ENCODE measurements at regions not wholly inside any gene's neighbourhood (a gene's known extent, or its start where the extent isn't known, plus 50 kb on each side); places are given as distances from the start of the nearest gene placed in this dataset.

- Histone ChIP-seq H3K4me1 (ENCODE audit: control insufficient read depth, insufficient read depth, low read length) (peaks cover 3% of the 10 kb centered on the region), H3K9ac (ENCODE audit: low read depth, low read length) (no peak overlapping the region), H3K9me3 (replicated peaks; ENCODE audit: low read length) (no peaks in the 10 kb centered on the region), H3K4me2 (ENCODE audit: low read length) (no peak overlapping the region), H3K27me3 (ENCODE audit: control insufficient read depth, insufficient read depth, low read length) (no peaks in the 10 kb centered on the region), H3K4me3 (ENCODE audit: low read length) (no peak overlapping the region), H3K36me3 (ENCODE audit: insufficient read depth, low read length) (no peaks in the 10 kb centered on the region)
These were observed 266.5 kb downstream of the ELAVL2 start for GRCh38 chr9:23559522-23559921.

DNA sequence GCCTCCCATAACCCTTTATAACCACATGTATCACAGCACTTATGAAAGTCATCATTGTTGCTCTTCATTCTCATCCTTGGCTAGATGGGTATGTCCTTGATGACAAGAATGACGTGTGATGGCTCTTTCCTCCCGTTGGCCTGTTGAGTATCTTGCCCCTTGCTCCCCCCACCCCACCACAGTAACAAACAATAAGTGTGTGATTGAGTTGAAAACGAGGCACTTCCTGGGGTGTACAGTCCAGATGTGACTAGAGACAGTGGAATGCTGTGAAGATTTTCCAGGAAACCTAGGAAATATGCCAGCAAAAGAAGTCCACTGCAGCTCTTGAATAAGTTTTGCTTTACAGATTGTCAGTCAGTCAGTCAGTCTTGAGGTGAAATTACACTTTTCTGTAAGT, 262.5 kb downstream of the ELAVL2 start:
- Histone ChIP-seq H3K9ac (ENCODE audit: low read depth, low read length) (no peak overlapping the region), H3K4me1 (ENCODE audit: control insufficient read depth, insufficient read depth, low read length) (no peaks in the 10 kb centered on the region), H3K36me3 (ENCODE audit: insufficient read depth, low read length) (no peaks in the 10 kb centered on the region), H3K9me3 (replicated peaks; ENCODE audit: low read length) (no peaks in the 10 kb centered on the region), H3K4me3 (ENCODE audit: low read length) (no peak overlapping the region), H3K4me2 (ENCODE audit: low read length) (no peak overlapping the region), H3K27me3 (ENCODE audit: control insufficient read depth, insufficient read depth, low read length) (no peaks in the 10 kb centered on the region)

- H3K36me3 ChIP-seq (ENCODE audit: insufficient read depth, low read length), result no peaks in the 10 kb centered on the region
- H3K27me3 ChIP-seq (ENCODE audit: control insufficient read depth, insufficient read depth, low read length), result no peaks in the 10 kb centered on the region
- H3K4me2 ChIP-seq (ENCODE audit: low read length), result no peak overlapping the region
- H3K9me3 ChIP-seq (replicated peaks; ENCODE audit: low read length), result no peaks in the 10 kb centered on the region
- no peaks in the 10 kb centered on the region for H3K4me1 ChIP-seq (ENCODE audit: control insufficient read depth, insufficient read depth, low read length)
- H3K9ac ChIP-seq (ENCODE audit: low read depth, low read length), result no peak overlapping the region
- H3K4me3 ChIP-seq (ENCODE audit: low read length), result no peak overlapping the region
These were observed 258.4 kb downstream of the ELAVL2 start for GRCh38 chr9:23567516-23568165.

GRCh38 chr9:23571414-23572104, 254.5 kb downstream of the ELAVL2 start:
- Histone ChIP-seq H3K4me3 (ENCODE audit: low read length) (no peak overlapping the region), H3K9me3 (replicated peaks; ENCODE audit: low read length) (no peaks in the 10 kb centered on the region), H3K9ac (ENCODE audit: low read depth, low read length) (no peak overlapping the region), H3K36me3 (ENCODE audit: insufficient read depth, low read length) (no peaks in the 10 kb centered on the region), H3K4me2 (ENCODE audit: low read length) (no peak overlapping the region), H3K4me1 (ENCODE audit: control insufficient read depth, insufficient read depth, low read length) (no peaks in the 10 kb centered on the region), H3K27me3 (ENCODE audit: control insufficient read depth, insufficient read depth, low read length) (no peaks in the 10 kb centered on the region)

DNA sequence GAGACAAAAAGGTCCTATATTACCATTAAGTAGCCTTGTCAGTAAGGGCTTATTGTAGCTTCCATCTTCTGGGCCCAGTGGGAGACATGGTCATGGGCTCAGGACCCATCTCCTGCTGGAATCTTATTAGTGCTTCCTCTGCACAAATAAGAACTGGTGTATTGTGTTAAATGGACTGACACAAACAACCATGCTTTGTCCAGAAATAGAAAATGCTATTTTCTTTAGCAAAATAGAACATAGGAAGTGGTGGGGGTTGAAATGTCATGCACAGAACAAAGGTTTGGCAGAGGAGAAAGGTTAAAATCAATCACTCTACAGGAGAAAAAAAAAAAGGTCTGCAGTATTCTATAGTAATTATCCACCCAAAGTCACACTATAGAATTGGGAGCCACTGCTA, 252.2 kb downstream of the ELAVL2 start:
- H3K9ac ChIP-seq (ENCODE audit: low read depth, low read length), result no peak overlapping the region
- no peaks in the 10 kb centered on the region for H3K4me1 ChIP-seq (ENCODE audit: control insufficient read depth, insufficient read depth, low read length)
- no peaks in the 10 kb centered on the region for H3K36me3 ChIP-seq (ENCODE audit: insufficient read depth, low read length)
- H3K9me3 ChIP-seq (replicated peaks; ENCODE audit: low read length), result no peaks in the 10 kb centered on the region
- no peak overlapping the region for H3K4me3 ChIP-seq (ENCODE audit: low read length)
- no peaks in the 10 kb centered on the region for H3K27me3 ChIP-seq (ENCODE audit: control insufficient read depth, insufficient read depth, low read length)
- H3K4me2 ChIP-seq (ENCODE audit: low read length), result no peak overlapping the region

GRCh38 chr9:23577611-23578010, 248.4 kb downstream of the ELAVL2 start:
- no peak overlapping the region for H3K4me3 ChIP-seq (ENCODE audit: low read length)
- H3K4me2 ChIP-seq (ENCODE audit: low read length), result no peak overlapping the region
- H3K9me3 ChIP-seq (replicated peaks; ENCODE audit: low read length), result no peaks in the 10 kb centered on the region
- H3K4me1 ChIP-seq (ENCODE audit: control insufficient read depth, insufficient read depth, low read length), result no peaks in the 10 kb centered on the region
- no peaks in the 10 kb centered on the region for H3K27me3 ChIP-seq (ENCODE audit: control insufficient read depth, insufficient read depth, low read length)
- no peaks in the 10 kb centered on the region for H3K36me3 ChIP-seq (ENCODE audit: insufficient read depth, low read length)
- H3K9ac ChIP-seq (ENCODE audit: low read depth, low read length), result no peak overlapping the region

- H3K9me3 ChIP-seq (replicated peaks; ENCODE audit: low read length), result no peaks in the 10 kb centered on the region
- H3K27me3 ChIP-seq (ENCODE audit: control insufficient read depth, insufficient read depth, low read length), result no peaks in the 10 kb centered on the region
- no peak overlapping the region for H3K4me2 ChIP-seq (ENCODE audit: low read length)
- no peaks in the 10 kb centered on the region for H3K4me1 ChIP-seq (ENCODE audit: control insufficient read depth, insufficient read depth, low read length)
- no peak overlapping the region for H3K9ac ChIP-seq (ENCODE audit: low read depth, low read length)
- H3K36me3 ChIP-seq (ENCODE audit: insufficient read depth, low read length), result no peaks in the 10 kb centered on the region
- H3K4me3 ChIP-seq (ENCODE audit: low read length), result no peak overlapping the region
These were observed 244.1 kb downstream of the ELAVL2 start for GRCh38 chr9:23581931-23582330.

DNA sequence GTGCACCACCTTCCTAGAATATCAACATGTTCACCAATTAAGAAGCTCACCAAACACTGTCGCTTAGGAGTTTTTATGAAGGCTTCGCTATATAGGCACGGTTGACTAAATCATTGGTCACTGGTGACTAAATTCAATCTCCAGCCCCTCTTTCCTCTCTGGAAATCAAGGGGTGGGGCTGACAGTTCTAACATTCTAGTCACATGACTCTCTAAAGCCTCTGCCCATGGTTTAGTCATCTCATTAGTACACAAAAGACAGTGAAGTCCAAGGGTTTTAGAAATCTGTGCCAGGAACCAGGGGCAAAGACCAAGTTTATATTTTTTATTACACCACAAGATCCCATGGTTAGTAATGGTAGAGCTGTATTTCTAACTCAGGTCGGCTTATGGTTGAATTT, 243.2 kb downstream of the ELAVL2 start:
- H3K4me2 ChIP-seq (ENCODE audit: low read length), result no peak overlapping the region

GRCh38 chr9:23586906-23587305, 239.1 kb downstream of the ELAVL2 start:
- no peaks in the 10 kb centered on the region for H3K9me3 ChIP-seq (replicated peaks; ENCODE audit: low read length)
- no peak overlapping the region for H3K4me2 ChIP-seq (ENCODE audit: low read length)
- H3K27me3 ChIP-seq (ENCODE audit: control insufficient read depth, insufficient read depth, low read length), result no peaks in the 10 kb centered on the region
- H3K9ac ChIP-seq (ENCODE audit: low read depth, low read length), result no peak overlapping the region
- H3K36me3 ChIP-seq (ENCODE audit: insufficient read depth, low read length), result no peaks in the 10 kb centered on the region
- H3K4me1 ChIP-seq (ENCODE audit: control insufficient read depth, insufficient read depth, low read length), result no peaks in the 10 kb centered on the region
- no peak overlapping the region for H3K4me3 ChIP-seq (ENCODE audit: low read length)

More for the DNA sequence above, 243.2 kb downstream of the ELAVL2 start:
- Histone ChIP-seq H3K4me1 (ENCODE audit: control insufficient read depth, insufficient read depth, low read length) (no peaks in the 10 kb centered on the region), H3K27me3 (ENCODE audit: control insufficient read depth, insufficient read depth, low read length) (no peaks in the 10 kb centered on the region), H3K9ac (ENCODE audit: low read depth, low read length) (no peak overlapping the region), H3K9me3 (replicated peaks; ENCODE audit: low read length) (no peaks in the 10 kb centered on the region), H3K36me3 (ENCODE audit: insufficient read depth, low read length) (no peaks in the 10 kb centered on the region), H3K4me3 (ENCODE audit: low read length) (no peak overlapping the region)

- Histone ChIP-seq H3K4me3 (ENCODE audit: low read length) (no peak overlapping the region), H3K4me1 (ENCODE audit: control insufficient read depth, insufficient read depth, low read length) (no peaks in the 10 kb centered on the region), H3K9ac (ENCODE audit: low read depth, low read length) (no peak overlapping the region), H3K27me3 (ENCODE audit: control insufficient read depth, insufficient read depth, low read length) (no peaks in the 10 kb centered on the region), H3K4me2 (ENCODE audit: low read length) (no peak overlapping the region), H3K9me3 (replicated peaks; ENCODE audit: low read length) (no peaks in the 10 kb centered on the region), H3K36me3 (ENCODE audit: insufficient read depth, low read length) (no peaks in the 10 kb centered on the region)
These were observed 238.6 kb downstream of the ELAVL2 start for GRCh38 chr9:23587433-23587832.

DNA sequence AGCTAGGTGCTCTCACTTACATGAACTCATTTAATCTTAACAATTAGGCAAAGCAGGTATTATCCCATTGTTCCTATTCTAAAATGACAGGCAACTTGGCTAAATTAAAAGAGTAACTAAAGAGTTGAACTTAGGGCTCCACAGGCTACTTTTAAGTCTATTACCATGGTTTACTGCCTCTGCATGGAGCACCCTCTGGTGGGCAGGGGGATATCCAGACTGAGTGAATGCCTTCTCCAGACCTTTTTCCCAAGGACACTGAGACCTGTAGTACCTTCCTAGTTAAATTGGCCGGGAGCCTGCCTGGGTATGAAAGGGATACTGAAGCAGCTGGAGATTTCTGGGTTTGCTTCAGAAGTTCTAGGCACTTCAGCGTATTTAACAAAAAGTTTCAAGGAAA, 238.1 kb downstream of the ELAVL2 start:
- no peaks in the 10 kb centered on the region for H3K27me3 ChIP-seq (ENCODE audit: control insufficient read depth, insufficient read depth, low read length)
- no peak overlapping the region for H3K4me3 ChIP-seq (ENCODE audit: low read length)
- H3K4me1 ChIP-seq (ENCODE audit: control insufficient read depth, insufficient read depth, low read length), result no peaks in the 10 kb centered on the region
- H3K36me3 ChIP-seq (ENCODE audit: insufficient read depth, low read length), result no peaks in the 10 kb centered on the region
- no peak overlapping the region for H3K9ac ChIP-seq (ENCODE audit: low read depth, low read length)
- no peak overlapping the region for H3K4me2 ChIP-seq (ENCODE audit: low read length)
- no peaks in the 10 kb centered on the region for H3K9me3 ChIP-seq (replicated peaks; ENCODE audit: low read length)
